ENCODE measurements at regions not wholly inside any gene's neighbourhood (a gene's known extent, or its start where the extent isn't known, plus 50 kb on each side); places are given as distances from the start of the nearest gene placed in this dataset.

DNA sequence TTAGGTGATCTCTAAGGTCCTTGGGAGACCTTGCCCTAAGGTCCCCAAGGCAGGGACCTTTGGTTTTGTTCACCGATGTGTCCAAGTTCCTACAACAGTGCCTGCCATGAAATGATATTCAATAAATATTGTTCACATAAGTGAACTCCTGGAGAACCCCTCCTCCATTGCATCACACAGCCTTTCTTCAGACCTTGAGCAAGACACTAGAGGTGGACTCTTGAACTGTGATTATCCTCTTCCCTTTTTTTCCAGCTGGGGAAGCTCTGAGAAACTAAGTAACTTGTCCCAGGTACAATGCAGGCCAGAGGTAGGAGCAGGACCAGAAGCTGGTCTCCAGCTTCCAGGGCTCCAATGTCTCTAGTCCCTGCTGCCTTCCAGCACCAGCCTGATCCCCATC is 76.6 kb upstream of the LMO1 start:
- no peak for DNase-seq (ENCODE audit: low read depth)

DNA sequence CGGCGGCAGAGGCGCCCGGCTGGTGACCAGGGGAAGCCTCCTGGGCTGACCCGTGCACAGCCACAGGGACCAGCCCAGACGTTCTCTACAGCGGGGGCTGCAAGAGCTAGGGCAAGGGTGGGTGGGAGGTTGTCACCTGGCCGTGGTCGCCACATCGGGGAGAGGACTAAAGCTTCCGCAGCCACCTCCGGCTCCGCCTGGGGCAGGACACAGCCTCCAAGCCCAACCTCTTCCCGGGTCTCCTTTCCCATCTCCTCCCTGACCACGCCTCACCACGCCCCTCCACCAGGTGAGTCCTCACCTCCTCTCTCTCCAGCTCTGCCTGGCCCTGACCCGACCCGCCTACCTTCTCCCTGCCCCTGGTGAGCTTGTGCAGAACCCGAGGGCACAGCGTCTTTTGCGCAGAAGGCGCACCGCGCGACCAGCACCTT is 75.9 kb upstream of the LMO1 start:
- no peak for DNase-seq (ENCODE audit: low read depth)

DNA sequence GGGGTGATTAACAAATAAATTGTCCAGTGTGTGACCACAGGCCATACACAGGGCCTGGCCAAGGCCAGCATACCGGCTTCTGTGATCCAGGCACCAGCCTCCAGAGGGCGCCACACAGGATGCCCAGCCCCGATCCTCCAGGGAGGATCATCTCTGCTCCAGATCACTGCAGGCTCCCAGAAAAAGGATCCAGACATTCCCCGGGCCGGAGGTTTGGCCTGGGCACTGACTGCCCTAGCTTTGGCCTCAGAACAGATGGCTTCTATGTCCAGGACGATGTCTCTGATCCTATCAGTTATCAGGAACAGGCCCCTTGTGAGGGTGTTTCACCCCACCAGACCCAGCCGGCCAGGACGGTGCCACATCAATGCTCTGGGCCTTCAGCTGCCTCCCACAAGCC is 74.5 kb upstream of the LMO1 start:
- DNase-seq (ENCODE audit: low read depth) = no peak

DNA sequence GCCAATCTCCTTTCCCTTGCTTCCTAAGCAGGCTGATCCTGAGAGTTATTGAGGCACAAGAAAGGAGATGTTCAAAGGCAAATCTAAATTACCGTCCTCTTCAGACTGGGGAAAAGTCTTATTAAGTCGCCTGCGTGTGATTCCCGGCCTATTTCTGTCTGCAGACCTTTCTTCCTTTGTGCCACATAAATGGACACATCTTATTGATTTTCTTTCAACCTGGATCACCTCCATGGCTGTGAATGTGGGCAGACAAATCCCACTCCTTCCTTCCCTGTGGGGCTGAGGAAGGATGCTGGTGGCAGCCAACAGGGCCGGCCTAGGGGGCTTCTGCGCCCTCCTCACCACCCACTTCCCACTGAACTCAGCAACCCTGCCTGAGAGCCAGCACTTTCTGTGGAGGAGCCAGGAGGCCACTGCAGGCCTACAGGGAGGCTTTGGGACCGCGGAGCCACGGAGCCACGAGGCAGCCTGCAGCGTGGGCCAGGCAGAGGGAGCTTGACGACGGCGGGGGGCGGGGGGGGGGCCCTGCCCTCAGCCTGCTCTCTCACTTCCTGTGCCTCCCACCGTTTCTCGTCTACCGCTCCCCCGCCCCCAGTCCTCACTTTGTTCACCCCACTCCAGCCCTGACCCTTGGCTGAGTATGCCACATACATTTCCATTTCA is 73.6 kb upstream of the LMO1 start:
- no peak for DNase-seq (ENCODE audit: low read depth)

DNA sequence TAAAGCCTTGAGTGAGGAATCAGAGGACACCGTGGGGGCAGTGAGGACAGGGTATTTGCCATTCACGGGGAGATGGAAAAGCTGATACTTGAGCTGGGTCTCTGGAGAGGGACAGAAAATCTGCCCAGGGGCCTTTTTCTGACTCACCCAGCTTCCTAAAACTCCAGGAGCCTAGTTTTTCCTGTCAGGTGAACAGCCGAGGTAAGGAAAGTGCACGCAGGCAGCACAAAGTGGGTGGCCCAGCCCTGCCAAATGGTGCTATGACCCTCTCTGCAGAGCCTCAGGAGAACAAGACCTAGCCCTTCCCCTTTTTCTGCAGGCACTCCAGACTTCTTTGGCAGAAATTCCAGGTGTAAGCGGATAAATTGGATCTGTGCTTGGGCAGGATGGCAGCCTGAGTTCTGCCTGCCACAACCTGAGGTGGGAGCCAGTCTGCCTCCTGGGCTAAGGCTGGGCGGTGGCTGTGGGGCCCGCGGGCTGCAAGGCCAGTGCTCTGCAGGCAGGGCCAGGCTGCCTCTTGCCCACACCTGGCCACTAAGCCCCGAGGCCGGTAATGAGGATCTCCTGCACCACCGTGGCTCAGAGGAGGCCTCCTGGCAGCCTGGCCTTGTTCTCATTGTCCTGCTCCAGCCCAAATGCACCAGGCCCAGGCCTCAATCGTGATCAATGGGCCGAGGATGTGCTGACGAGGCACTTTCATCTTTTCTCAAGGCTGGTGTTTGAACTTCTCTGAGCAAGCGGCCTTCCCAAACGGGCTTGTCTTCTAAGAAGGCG is 72.9 kb upstream of the LMO1 start:
- no peak for DNase-seq (ENCODE audit: low read depth)

DNA sequence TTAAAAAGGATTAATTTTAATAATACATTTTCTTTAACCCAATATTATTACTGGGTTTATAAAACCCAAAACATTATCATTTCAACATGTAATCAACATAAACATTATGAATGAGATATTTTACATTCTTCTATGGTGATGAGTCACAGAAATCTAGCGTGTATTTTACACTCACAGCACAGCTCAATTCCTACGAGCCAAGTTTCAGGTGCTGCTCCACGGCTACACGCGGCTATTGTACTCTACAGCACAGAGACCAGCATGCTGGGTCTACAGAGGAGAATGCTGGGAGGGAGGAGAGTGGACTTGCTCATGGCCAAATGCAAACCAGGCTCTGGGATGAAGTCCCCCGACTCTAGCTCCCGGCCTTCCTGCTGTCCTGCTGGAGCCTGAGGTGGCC is 72.0 kb upstream of the LMO1 start:
- DNase-seq (ENCODE audit: low read depth) = no peak

DNA sequence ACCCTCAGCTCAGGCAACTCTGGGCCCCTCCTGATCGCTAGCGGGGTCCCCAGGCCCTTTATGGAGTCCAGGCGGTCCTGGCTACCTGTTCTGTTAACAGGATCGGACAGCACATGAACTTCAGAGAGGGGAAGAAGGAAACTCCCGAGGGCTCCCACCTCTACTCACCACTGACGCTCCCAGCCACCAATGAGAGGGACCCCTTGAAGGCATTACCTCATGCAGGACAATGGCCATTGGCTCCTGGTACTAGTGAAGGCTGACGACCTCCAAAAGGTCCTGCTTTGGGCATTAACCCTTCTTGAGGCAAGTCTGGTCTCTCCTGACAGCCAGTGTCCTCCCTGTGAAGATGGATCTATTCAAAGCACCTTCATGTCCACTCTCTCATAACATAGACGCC is 71.5 kb upstream of the LMO1 start:
- DNase-seq (ENCODE audit: low read depth) = no peak

DNA sequence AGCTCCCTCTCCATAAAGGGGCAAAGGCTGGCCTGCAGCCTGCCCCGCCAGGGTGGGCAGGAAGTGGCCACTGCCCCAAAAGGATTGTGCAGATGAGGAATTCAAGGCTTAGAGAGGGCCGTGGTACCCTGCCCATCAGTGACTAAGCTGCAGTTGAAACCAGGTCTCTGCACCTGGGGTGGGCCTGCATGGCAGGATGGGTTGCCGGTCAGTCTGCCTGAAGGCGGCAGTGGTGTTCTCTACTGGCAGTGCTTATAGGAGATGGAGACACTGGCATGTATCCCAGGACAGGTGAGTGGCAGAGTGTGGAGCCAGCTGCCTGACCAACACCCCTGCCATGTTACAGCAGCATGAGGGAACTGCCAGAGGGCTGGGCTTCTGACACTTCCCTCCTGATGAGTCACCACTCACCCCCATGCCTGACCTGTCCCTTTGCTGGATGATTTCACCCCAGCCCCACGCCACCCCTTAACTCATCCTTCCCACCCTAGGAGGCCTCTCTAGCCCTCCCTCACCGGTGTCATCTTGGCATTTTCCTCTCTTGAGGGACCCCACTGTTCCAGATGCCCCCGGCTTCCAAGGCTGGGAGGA is 70.2 kb upstream of the LMO1 start:
- no peak for DNase-seq (ENCODE audit: low read depth)

DNA sequence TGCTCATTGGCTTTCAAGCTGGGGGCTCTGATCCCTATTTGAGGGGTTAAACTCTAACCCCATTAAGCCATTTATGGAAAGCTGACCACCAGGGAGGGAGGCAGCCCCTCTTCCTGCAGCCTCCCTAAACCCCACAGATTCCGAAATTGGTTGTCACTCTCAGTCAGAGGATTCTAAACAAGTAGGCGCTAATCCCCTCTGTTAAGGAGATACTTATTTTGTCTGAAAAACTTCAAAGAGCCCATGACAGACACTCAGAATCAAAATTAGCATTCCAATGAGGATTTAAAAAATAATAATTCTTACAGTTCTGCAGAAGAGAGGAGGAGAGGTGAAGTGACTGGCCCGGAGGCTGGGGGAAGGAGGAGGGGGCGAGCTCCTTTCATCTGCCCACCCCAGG is 69.7 kb upstream of the LMO1 start:
- DNase-seq (ENCODE audit: low read depth) = no peak

DNA sequence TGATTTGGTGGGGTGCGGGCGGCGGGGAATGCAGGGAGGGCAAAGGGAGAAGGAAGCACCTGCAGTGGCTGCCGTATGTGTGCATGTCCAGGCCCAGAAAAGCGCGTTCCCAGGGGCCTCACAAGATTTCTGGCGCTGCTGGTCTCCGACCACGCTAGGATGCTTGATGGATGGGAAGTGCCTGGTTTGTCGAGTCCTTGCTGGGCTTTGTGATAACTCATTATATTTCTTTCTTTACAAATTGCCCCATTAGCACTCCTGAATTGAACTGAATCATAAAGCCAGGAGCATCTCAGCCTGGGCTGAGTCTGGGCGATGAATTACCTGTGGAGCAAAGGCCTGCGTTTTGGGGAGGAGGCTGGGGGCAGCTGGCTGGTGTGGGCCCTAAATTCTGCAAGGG is 69.2 kb upstream of the LMO1 start:
- no peak for DNase-seq (ENCODE audit: low read depth)

DNA sequence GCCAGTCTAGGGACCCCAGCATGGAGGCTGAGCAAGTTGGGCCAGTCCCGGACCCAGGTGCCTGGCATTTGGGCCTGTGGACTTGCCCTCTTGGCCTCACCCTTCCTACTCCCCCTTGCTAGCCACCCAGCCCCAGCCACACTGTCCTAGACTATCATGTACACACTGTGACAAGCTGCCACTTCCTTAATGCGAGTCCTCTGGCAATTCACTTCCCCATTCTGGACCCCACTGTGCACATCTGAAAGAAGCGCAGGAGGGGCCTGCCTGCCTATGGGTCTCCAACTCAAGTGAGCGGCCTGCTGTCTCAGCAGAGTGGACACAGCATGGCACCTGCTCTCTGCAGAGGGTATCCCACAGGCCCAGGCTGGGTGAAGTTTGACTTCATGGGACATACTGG is 68.5 kb upstream of the LMO1 start:
- no peak for DNase-seq (ENCODE audit: low read depth)

DNA sequence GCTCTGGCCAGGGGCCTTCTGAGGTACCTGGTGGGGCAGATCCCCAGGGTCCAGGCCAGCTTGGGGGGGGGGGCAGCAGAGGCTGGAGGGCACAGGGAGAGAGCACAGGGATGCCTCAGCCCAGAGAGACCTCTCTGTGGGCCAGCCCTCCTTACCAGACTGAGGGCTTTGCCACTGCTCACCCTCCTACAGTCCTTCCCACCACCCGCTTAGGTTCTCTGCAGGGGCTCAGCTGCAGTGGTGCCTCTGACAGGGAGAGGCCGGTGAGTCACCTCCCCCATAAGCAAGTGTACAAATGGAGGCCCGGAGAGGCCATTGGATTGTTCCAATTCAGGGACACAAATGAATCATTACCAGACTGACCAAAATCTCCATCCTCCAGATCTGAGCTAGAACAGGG is 68.1 kb upstream of the LMO1 start:
- DNase-seq (ENCODE audit: low read depth) = no peak

DNA sequence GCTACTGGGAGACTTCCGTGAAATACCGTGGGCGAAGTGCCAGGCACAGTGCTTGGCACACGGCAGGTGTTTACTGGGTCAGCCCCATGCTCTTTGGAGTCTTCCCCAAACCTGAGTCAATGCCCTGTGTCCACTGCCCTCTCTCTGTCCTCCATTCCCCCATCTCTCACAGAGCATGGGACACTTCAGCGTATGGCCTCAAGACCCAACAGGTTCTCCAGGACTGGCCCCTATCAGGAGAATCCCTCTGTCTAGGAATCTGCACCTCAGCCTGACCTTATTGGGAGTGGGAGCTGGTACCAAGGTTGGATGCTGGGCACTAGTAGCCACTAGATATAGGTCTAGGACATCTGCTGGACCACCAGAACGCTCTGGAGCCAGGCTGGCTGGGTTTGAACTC is 67.2 kb upstream of the LMO1 start:
- DNase-seq (ENCODE audit: low read depth) = no peak

DNA sequence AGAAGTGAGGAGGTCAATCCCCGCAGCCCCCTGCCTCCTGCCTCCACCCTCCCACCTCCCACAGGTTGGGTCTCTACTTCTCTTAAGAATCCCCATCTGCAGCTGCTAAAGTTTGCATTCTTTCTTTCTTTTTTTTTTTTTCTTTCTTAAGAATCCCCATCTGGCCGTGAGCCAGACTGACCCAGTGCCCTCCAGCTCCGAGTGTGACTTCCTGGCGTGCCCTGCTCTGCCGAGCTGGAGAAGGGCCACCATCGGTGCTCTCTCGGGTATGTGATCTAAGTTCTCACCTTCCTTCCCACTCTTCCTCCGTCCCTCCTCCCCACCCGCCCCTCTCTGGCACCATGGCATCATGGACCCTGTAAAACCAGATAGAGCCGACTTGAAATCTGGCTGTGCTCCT is 66.7 kb upstream of the LMO1 start:
- DNase-seq (ENCODE audit: low read depth) = no peak

DNA sequence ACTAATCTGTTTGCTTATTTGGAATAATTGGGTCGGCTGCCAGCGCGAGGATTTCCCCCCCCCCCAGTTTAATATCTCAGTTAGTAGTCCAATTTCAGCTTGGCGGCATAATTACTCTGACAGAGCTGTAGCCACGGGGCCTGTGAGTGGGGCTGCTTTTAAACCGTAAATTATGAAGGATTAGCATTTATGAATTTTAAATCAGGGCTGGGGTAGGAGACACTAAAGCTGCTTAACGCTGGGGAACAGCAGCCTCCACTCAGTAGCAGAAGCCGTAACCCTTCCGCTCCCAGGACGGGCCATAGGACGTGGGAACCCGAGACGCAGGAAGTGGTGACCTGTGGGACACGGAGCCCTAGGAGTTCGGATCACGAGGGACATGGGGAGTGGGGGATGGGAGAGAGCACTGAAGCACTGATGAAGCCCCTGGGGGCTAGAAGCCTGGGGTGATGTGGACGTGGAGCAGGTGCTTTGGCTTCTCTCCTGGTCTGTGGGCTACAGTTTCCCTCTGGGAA is 66.2 kb upstream of the LMO1 start:
- DNase-seq (ENCODE audit: low read depth) = no peak

DNA sequence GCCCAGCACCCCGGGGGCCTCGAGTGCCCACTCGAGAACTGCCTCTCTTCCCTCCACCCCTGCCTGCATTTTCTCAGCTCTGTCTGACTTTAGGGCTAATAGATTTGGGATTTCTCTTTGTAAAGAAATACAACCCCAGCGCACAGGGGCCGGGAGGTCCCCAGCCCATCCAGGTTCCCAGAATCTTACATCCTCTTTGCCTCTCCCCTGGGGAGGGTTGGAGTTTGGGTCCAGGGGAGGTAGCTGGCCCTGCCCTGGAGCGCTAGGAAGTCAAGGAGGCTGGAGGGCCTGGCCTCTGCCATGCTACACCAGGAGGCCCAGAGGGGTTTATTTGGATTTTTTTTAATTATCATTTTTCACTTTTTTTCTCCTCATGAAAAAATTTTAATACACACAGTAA is 65.7 kb upstream of the LMO1 start:
- no peak for DNase-seq (ENCODE audit: low read depth)

DNA sequence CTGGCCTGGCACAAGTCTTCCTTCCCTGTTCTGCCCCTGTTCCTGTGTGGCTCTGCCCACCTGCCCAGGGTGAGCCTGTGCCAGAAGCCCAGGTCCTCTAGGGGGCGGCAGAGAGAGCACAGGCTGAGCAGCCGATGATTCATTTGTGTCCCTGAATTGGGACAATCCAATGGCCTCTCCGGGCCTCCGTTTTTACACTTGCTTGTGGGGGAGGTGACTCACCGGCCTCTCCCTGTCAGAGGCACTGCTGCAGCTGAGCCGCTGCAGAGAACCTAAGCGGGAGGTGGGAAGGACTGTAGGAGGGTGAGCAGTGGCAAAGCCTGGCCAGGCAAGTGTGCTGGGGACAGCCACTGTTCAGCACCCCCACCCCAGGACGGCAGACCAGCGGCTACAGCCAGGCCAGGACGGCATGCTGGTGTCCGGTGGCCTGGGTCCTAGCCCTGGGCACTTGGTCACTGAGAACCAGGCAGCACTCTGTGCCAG is 65.2 kb upstream of the LMO1 start:
- peak; percentile 41 for DNase-seq (ENCODE audit: low read depth)

DNA sequence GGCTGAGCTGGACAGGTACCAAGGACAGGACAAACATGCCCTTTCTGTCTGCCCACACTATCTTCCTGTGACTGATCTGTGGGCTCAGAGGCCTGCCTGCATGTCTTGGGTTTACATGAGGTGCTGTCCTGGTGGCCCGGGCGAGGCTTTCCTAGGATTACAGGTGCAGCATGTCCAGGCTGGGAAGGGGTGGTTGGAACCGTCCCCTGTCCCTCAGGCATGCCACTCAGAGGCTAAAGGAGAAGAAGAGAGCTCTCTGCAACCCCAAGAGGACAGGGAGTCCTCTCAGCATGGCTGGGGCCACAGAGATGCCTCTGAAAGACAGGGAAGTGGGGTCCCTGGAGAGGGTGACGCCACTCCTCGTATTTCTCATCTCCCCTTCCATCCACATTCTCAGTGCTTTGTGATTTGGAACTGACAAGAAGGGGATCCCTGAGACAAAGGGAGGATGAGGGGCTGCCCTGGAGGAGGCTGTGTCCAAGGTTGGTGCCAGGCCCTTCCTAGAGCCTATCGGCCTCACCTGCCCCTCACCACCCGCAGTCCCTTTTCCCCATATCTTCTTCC is 64.6 kb upstream of the LMO1 start:
- no peak for DNase-seq (ENCODE audit: low read depth)

DNA sequence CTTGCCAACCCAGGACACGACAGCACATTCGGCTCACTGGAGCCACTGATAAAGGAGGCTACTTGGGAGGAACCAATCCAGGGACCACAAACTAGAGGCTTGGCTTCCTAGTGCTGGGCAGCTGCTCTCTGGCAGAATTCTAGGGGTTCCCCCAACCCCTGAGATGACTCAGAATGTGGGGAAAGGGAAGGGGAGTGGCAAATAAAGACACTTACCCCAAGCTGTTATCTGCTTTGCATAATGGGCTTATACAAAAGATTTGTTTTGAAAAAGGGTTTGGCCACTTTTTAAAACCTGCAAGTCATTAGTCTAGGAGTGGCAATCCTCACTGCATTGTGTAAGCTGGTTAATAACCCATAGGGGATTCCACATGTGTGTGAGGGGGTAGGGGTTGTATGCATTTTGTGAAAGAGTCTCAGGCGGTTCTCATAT is 64.1 kb upstream of the LMO1 start:
- no peak for DNase-seq (ENCODE audit: low read depth)

DNA sequence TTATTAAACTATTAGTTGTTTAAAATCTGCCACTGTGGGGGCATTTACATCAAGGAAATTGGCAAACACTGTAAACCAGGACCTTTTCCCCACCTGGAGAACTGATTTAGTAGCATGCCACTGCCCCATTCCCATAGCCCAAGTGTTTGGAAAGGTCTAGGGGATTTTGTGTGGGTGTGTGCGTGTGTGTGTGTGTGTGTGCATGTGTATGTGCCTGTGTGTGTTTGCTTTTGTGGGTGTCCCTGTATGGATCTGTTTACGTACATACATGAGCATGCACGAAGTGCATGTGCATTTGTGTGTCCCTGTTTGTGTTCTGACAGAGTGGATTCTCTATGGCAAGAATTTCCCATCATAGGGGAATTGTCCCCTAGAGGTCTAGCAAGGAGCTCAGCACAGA is 62.7 kb upstream of the LMO1 start:
- no peak for DNase-seq (ENCODE audit: low read depth)

DNA sequence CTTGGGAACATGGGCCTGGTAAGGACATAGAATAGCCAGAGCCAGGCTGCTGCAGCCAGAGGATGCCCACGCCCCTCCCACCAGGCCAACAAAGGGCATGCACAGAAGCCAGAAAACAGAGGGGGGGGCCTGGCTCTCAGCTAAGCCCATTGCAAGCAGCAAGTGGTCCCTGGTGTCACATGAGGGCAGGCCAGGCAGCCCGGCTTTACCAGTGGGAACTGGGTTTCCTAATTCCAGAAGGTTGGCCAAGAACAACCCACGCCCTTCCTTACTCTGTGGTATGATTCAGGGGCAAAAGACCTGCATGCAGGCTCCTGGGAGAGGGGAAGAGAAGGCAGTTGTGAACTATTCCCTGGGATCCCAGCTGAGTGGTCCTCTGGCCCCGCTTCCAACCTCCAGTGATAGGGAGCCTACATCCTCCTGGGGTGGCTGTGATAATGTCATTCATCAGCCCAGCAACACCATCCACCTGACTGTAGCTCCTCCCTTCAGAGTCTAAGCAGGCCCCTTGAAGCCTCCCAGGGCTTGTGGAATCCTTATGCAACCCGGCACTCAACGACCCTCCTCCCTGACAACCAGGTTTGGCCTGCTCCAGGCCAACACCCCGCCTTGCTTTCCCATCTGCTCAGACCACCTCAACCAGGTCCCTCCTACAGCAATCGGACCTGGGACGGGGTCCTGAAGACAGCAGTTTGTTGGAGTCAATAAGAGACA is 62.1 kb upstream of the LMO1 start:
- DNase-seq (ENCODE audit: low read depth) = no peak

Measured in stimulated activated CD8-positive, alpha-beta memory T cell treated with anti-CD3 and anti-CD28 coated beads, Interleukin-7, amount 100 ng/mL, for 24 hours (primary cell).